HepG2 (cell line): ENCODE measurements at regions not wholly inside any gene's neighbourhood (a gene's known extent, or its start where the extent isn't known, plus 50 kb on each side); places are given as distances from the start of the nearest gene placed in this dataset.

ENCODE experiments used
- ATAC-seq: fragments of 200-7000 bp; cut with Tn5 transposase; 3 replicates; pipeline ENCODE4 v1.9.1; 2020; ENCODE audit warnings: mild to moderate bottlenecking, moderate library complexity
- BruUV-seq: library from RNA; stranded (reverse); fragments of 400-500 nt; replicated peaks from 2 replicates; lab custom pipeline; 2021; lab: Mats Ljungman, UMichigan
- CTCF ChIA-PET: fragments of 300-600 bp; formaldehyde crosslinking; extraction: SDS; loops from one replicate; lab custom pipeline; 2021; ENCODE audit warnings: low total read pairs, inconsistent platforms, low intra/inter-chr PET ratio; lab: Yijun Ruan, JAX
- POLR2A ChIA-PET: fragments of 350-600 bp; sonication (Branson Sonifier 250); formaldehyde crosslinking; loops from one replicate; lab custom pipeline; 2020; ENCODE audit warnings: antibody characterized with exemption, inconsistent platforms; lab: Yijun Ruan, JAX
- DNase-seq: peaks from one replicate; pipeline ENCODE4 v3.0.0-alpha.2; 2015; ENCODE audit warnings: low spot score
- FAIRE-seq: peaks from 3 replicates; lab custom pipeline; 2011; peaks lifted over from hg19 to GRCh38; lab: Jason Lieb, UNC
- H2AFZ ChIP-seq: one replicate; pipeline ENCODE4 v1.6.1; 2011; ENCODE audit warnings: low read length, inconsistent platforms
- H3K27ac ChIP-seq: fragments of 300-600 bp; 3 replicates; pipeline ENCODE4 v1.8.0; 2011; ENCODE audit warnings: mixed run types, mild to moderate bottlenecking, mixed read lengths, low read length, inconsistent platforms; ENCODE audit not compliant: insufficient read depth; ENCODE audit errors: extremely low read length
- H3K27me3 ChIP-seq, 2 experiments: fragments of 200-600 bp in 1 of 2; 2 replicates in 1 of 2; 3 replicates in 1 of 2; pipeline versions ENCODE4 v1.6.0 to v1.8.0; 2011; ENCODE audit warnings: low read length in 2 of 2, mild to moderate bottlenecking in 2 of 2, moderate library complexity in 2 of 2, inconsistent platforms in 1 of 2; ENCODE audit not compliant: insufficient read depth in 2 of 2, control insufficient read depth in 1 of 2
- H3K36me3 ChIP-seq, 2 experiments: fragments of 200-600 bp in 1 of 2; replicated peaks in 1 of 2; 2 replicates in 1 of 2; 3 replicates in 1 of 2; pipeline versions ENCODE4 v1.5.1 to v1.8.0; 2011; ENCODE audit warnings: low read length in 2 of 2, inconsistent platforms in 1 of 2; ENCODE audit not compliant: insufficient read depth in 2 of 2, control insufficient read depth in 1 of 2
- H3K4me1 ChIP-seq: 2 replicates; pipeline ENCODE4 v1.5.1; 2012; ENCODE audit warnings: low read length, inconsistent platforms; ENCODE audit not compliant: insufficient read depth
- H3K4me2 ChIP-seq: 2 replicates; pipeline ENCODE4 v1.6.0; 2011; ENCODE audit warnings: low read depth, low read length, inconsistent platforms
- H3K4me3 ChIP-seq, 3 experiments: fragments of 200-600 bp in 1 of 3; sonication (generic), shearing (Covaris generic) in 1 of 3; replicated peaks in 1 of 3; 2 replicates each; pipeline ENCODE4 v1.5.1; 2011 to 2016; ENCODE audit warnings: low read length in 3 of 3, inconsistent platforms in 2 of 3, low read depth in 2 of 3, mild to moderate bottlenecking in 2 of 3, control low read depth in 1 of 3, mixed read lengths in 1 of 3; ENCODE audit not compliant: insufficient read depth in 1 of 3
- H3K79me2 ChIP-seq: one replicate; pipeline ENCODE4 v1.6.1; 2011; ENCODE audit warnings: low read length, inconsistent platforms; ENCODE audit not compliant: insufficient read depth
- H3K9ac ChIP-seq: 2 replicates; pipeline ENCODE4 v1.6.0; 2011; ENCODE audit warnings: mild to moderate bottlenecking, low read depth, low read length, inconsistent platforms; ENCODE audit not compliant: insufficient read depth
- H3K9me3 ChIP-seq: 2 replicates; pipeline ENCODE4 v1.5.1; 2012; ENCODE audit warnings: mild to moderate bottlenecking, low read length
- H4K20me1 ChIP-seq: 2 replicates; pipeline ENCODE4 v1.6.0; 2011; ENCODE audit warnings: inconsistent platforms, mild to moderate bottlenecking, low read length, moderate library complexity; ENCODE audit not compliant: insufficient read depth
- CHCHD3 ChIP-seq: sonication (generic); formaldehyde crosslinking; IDR thresholded peaks from 2 replicates; pipeline ENCODE4 v1.8.0; 2022; ENCODE audit warnings: mild to moderate bottlenecking, missing genetic modification reagents, moderate library complexity
- PRPF4 ChIP-seq: fragments of 200-400 bp; formaldehyde crosslinking; IDR thresholded peaks from 2 replicates; pipeline ENCODE4 v1.6.1; 2016; ENCODE audit warnings: low read length, low read depth; ENCODE audit not compliant: poor library complexity, severe bottlenecking
- SRY ChIP-seq: sonication (generic); formaldehyde crosslinking; IDR thresholded peaks from 2 replicates; pipeline ENCODE4 v1.8.0; 2022; ENCODE audit warnings: mild to moderate bottlenecking, missing genetic modification reagents
- STAT6 ChIP-seq: sonication (generic); formaldehyde crosslinking; IDR thresholded peaks from 2 replicates; pipeline ENCODE4 v1.4.0; 2020; ENCODE audit warnings: missing genetic modification reagents, mild to moderate bottlenecking, borderline replicate concordance
- ZBTB26 ChIP-seq: IDR thresholded peaks from 2 replicates; pipeline ENCODE4 v1.6.1; 2016; ENCODE audit warnings: missing compliant biosample characterization, missing genetic modification reagents, borderline replicate concordance
- ZNF160 ChIP-seq: sonication (generic); formaldehyde crosslinking; IDR thresholded peaks from 2 replicates; pipeline ENCODE4 v1.8.0; 2022; ENCODE audit warnings: mild to moderate bottlenecking, inconsistent platforms, missing genetic modification reagents
- ZNF230 ChIP-seq: sonication (generic); formaldehyde crosslinking; IDR thresholded peaks from 2 replicates; pipeline ENCODE4 v1.4.0; 2020; ENCODE audit warnings: mild to moderate bottlenecking, missing genetic modification reagents
- ZNF547 ChIP-seq: sonication (generic); formaldehyde crosslinking; IDR thresholded peaks from 2 replicates; pipeline ENCODE4 v1.5.1; 2020; ENCODE audit warnings: mild to moderate bottlenecking, missing genetic modification reagents
- ZNF605 ChIP-seq: sonication (generic); formaldehyde crosslinking; IDR thresholded peaks from 2 replicates; pipeline ENCODE4 v1.8.0; 2022; ENCODE audit warnings: mild to moderate bottlenecking, missing genetic modification reagents
- ZNF747 ChIP-seq: sonication (generic); formaldehyde crosslinking; IDR thresholded peaks from 2 replicates; pipeline ENCODE4 v1.8.1; 2023; ENCODE audit warnings: missing genetic modification reagents, mild to moderate bottlenecking, borderline replicate concordance
- ZNF761 ChIP-seq: sonication (generic); formaldehyde crosslinking; conservative IDR thresholded peaks from 2 replicates; pipeline ENCODE4 v1.4.0; 2020; ENCODE audit warnings: mild to moderate bottlenecking, missing genetic modification reagents
- ZNF782 ChIP-seq: sonication (generic); formaldehyde crosslinking; IDR thresholded peaks from 2 replicates; pipeline ENCODE4 v1.4.0; 2020; ENCODE audit warnings: missing genetic modification reagents, mild to moderate bottlenecking, borderline replicate concordance
- WGBS: methylation state at CpG from one replicate; pipeline ENCODE4 v1.1.6; 2017; ENCODE audit warnings: low lambda C conversion rate; 5-methylcytosine and 5-hydroxymethylcytosine counted together
- in situ Hi-C: cut with HindIII; loops from 2 replicates; pipeline ENCODE4 v1.10.0; 2017; ENCODE audit warnings: low pct_unique_long_range_greater_than_20kb; ENCODE audit not compliant: extremely low pct_ligation_motif_present
- intact Hi-C: fragments of 100-400 bp; cut with micrococcal nuclease; formaldehyde crosslinking; loops from one replicate; pipeline ENCODE4 v1.10.0; 2022; ENCODE audit not compliant: unreplicated experiment

GRCh38 chr2:212845941-212846340 is 305.5 kb downstream of the IKZF2 start:
- in situ Hi-C loops, result no loop called here
- ATAC-seq, result no peak
- WGBS, result 18% methylated on average over 4 of the region's 4 CpGs
- H3K27me3 ChIP-seq, result no peaks in the 10 kb centered on the region
- intact Hi-C loops, result no loop called here
- DNase-seq, result no peak
- TF ChIP-seq ZNF605, result no peak
- no peak for TF ChIP-seq STAT6 (CRISPR knock-in tag)
- TF ChIP-seq ZNF160 (CRISPR knock-in tag), result no peak
- TF ChIP-seq, all 625 proteins: peak for 0
- Histone ChIP-seq H3K27ac (no peak overlapping the region), H3K4me1 (no peaks in the 10 kb centered on the region), H3K36me3 (no peaks in the 10 kb centered on the region), H3K9ac (no peak overlapping the region), H3K4me2 (no peak overlapping the region), H4K20me1 (no peaks in the 10 kb centered on the region), H3K79me2 (no peaks in the 10 kb centered on the region), H3K9me3 (peaks cover 41% of the 10 kb centered on the region), H3K4me3 (no peak overlapping the region), H2AFZ (no peak overlapping the region)
- FAIRE-seq, result no peak
- ChIA-PET POLR2A (no interaction called here), CTCF (no interaction called here)
- no TSS peak for BruUV-seq

- Histone ChIP-seq H2AFZ (no peak overlapping the region), H3K27me3 (no peaks in the 10 kb centered on the region), H3K4me3 (no peak overlapping the region), H3K27ac (no peak overlapping the region), H3K79me2 (no peaks in the 10 kb centered on the region), H3K9ac (no peak overlapping the region), H3K36me3 (no peaks in the 10 kb centered on the region), H3K4me2 (no peak overlapping the region), H3K9me3 (peaks cover 32% of the 10 kb centered on the region), H3K4me1 (no peaks in the 10 kb centered on the region), H4K20me1 (no peaks in the 10 kb centered on the region)
- DNase-seq (no peak), FAIRE-seq (no peak), ATAC-seq (no peak)
- in situ Hi-C loops, result no loop called here
- ChIA-PET CTCF (no interaction called here), POLR2A (no interaction called here)
- BruUV-seq, result no TSS peak
- 0% methylated on average over 3 of the region's 3 CpGs for WGBS
- intact Hi-C loops, result no loop called here
- TF ChIP-seq ZNF747 (CRISPR knock-in tag) (no peak), ZNF782 (CRISPR knock-in tag) (no peak), PRPF4 (no peak), SRY (CRISPR knock-in tag) (no peak), ZBTB26 (CRISPR knock-in tag) (no peak), CHCHD3 (CRISPR knock-in tag) (no peak), ZNF547 (CRISPR knock-in tag) (no peak), ZNF761 (CRISPR knock-in tag) (no peak), ZNF230 (CRISPR knock-in tag) (no peak)
Measured at GRCh38 chr2:212843409-212844199, 305.0 kb upstream of the ERBB4 start.
